HG03159 (cell line): ENCODE measurements at regions not wholly inside any gene's neighbourhood (a gene's known extent, or its start where the extent isn't known, plus 50 kb on each side); places are given as distances from the start of the nearest gene placed in this dataset.

Experiments used
- ATAC-seq: cut with Tn5 transposase; IDR thresholded peaks from one replicate; pipeline ENCODE4 v1.9.1; 2021; ENCODE audit warnings: mild to moderate bottlenecking, moderate library complexity; ENCODE audit not compliant: unreplicated experiment

GRCh38 chr11:15757048-15757698 lies 599.2 kb downstream of the SOX6 start:
- ATAC-seq: no peak

- no peak for ATAC-seq
These were observed 597.4 kb downstream of the SOX6 start for GRCh38 chr11:15758857-15759465.

GRCh38 chr11:15761235-15761634 lies 595.1 kb downstream of the SOX6 start:
- ATAC-seq: no peak

- ATAC-seq: no peak
These were observed 592.0 kb downstream of the SOX6 start for GRCh38 chr11:15764326-15764725.

GRCh38 chr11:15764948-15765347 lies 591.4 kb downstream of the SOX6 start:
- ATAC-seq: no peak

GRCh38 chr11:15765530-15765929 lies 590.8 kb downstream of the SOX6 start:
- ATAC-seq: no peak

- ATAC-seq: no peak
These were observed 588.0 kb downstream of the SOX6 start for GRCh38 chr11:15768321-15768720.

GRCh38 chr11:15769203-15769602 lies 587.1 kb downstream of the SOX6 start:
- ATAC-seq: no peak

GRCh38 chr11:15770798-15771414 lies 585.4 kb downstream of the SOX6 start:
- peak; percentile 66 for ATAC-seq

GRCh38 chr11:15772547-15772946 lies 583.8 kb downstream of the SOX6 start:
- no peak for ATAC-seq

- ATAC-seq: no peak
These were observed 583.4 kb downstream of the SOX6 start for GRCh38 chr11:15772981-15773380.

GRCh38 chr11:15773476-15774387 lies 582.6 kb downstream of the SOX6 start:
- no peak for ATAC-seq

GRCh38 chr11:15774388-15774939 lies 581.9 kb downstream of the SOX6 start:
- no peak for ATAC-seq

GRCh38 chr11:15775015-15775541 lies 581.3 kb downstream of the SOX6 start:
- no peak for ATAC-seq

- no peak for ATAC-seq
These were observed 580.5 kb downstream of the SOX6 start for GRCh38 chr11:15775797-15776196.

GRCh38 chr11:15776366-15776765 lies 580.0 kb downstream of the SOX6 start:
- no peak for ATAC-seq

- ATAC-seq: no peak
These were observed 576.8 kb downstream of the SOX6 start for GRCh38 chr11:15779518-15779917.

- no peak for ATAC-seq
These were observed 576.0 kb downstream of the SOX6 start for GRCh38 chr11:15780382-15780781.

- ATAC-seq: no peak
These were observed 575.5 kb downstream of the SOX6 start for GRCh38 chr11:15780837-15781236.

- ATAC-seq: no peak
These were observed 572.7 kb downstream of the SOX6 start for GRCh38 chr11:15783619-15784018.
